HG02610 (cell line): ENCODE measurements at regions not wholly inside any gene's neighbourhood (a gene's known extent, or its start where the extent isn't known, plus 50 kb on each side); places are given as distances from the start of the nearest gene placed in this dataset.
"Not testable (repeated sequence)": the region's sequence is repeated elsewhere in the genome, so short reads cannot be mapped to it uniquely, and the experiment has no call there.

Experiments
- ATAC-seq: cut with Tn5 transposase; IDR thresholded peaks from one replicate; pipeline ENCODE4 v1.9.1; 2021; ENCODE audit warnings: mild to moderate bottlenecking, moderate library complexity; ENCODE audit not compliant: unreplicated experiment

- ATAC-seq: no peak
Observed at GRCh38 chr4:154035341-154035740, 246.5 kb upstream of the SFRP2 start.

GRCh38 chr4:154033921-154034320, 245.0 kb upstream of the SFRP2 start:
- ATAC-seq: no peak

- no peak for ATAC-seq
Observed at GRCh38 chr4:154032914-154033313, 244.0 kb upstream of the SFRP2 start.

- no peak for ATAC-seq
Observed at GRCh38 chr4:154030746-154031145, 241.9 kb upstream of the SFRP2 start.

GRCh38 chr4:154030152-154030551, 241.3 kb upstream of the SFRP2 start:
- ATAC-seq: no peak

GRCh38 chr4:154029171-154029570, 240.3 kb upstream of the SFRP2 start:
- ATAC-seq: no peak

GRCh38 chr4:154025110-154025509, 236.2 kb upstream of the SFRP2 start:
- ATAC-seq: no peak

GRCh38 chr4:154024097-154024694, 235.3 kb upstream of the SFRP2 start:
- ATAC-seq: no peak

DNA sequence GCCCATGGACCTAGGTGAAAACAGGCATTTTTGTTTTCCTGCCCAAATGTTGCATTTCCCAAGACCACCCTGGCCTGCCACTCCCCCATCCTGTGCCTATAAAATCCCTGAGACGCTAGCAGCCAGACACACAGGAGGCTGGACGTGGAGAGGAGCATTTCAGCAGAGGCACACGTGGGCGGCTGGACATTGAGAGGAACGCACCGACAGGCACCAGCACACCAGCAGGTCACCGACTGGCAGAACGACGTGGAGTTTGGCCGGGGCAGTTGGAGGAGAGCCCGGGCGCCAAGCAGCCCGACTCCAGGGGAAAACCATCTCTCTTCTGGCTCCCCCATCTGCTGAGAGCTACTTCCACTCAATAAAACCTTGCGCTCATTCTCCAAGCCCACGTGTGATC, 234.8 kb upstream of the SFRP2 start:
- not testable (repeated sequence) for ATAC-seq

- ATAC-seq: no peak
Observed at GRCh38 chr4:154019811-154020210, 230.9 kb upstream of the SFRP2 start.

DNA sequence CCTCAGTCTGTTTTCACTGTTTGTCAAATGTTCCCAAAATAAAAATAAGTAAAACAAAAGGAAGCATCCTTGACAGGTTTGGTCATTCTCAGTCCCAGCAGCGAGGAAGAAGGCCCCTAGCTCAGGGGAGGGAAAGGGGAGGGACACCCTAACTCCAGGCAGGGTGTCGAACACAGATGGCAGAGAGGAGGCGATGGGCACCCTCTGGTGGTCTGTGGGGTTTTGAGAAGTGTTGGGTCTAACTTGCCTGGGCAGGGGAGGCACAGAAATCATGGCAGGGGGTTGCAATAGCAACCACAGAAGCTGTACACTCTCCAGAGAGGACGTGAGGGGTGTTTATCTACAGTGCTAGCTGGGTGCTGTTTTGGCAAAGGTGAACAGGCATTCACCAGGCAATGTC, 229.8 kb upstream of the SFRP2 start:
- no peak for ATAC-seq

- ATAC-seq: no peak
Observed at GRCh38 chr4:154015578-154015977, 226.7 kb upstream of the SFRP2 start.

DNA sequence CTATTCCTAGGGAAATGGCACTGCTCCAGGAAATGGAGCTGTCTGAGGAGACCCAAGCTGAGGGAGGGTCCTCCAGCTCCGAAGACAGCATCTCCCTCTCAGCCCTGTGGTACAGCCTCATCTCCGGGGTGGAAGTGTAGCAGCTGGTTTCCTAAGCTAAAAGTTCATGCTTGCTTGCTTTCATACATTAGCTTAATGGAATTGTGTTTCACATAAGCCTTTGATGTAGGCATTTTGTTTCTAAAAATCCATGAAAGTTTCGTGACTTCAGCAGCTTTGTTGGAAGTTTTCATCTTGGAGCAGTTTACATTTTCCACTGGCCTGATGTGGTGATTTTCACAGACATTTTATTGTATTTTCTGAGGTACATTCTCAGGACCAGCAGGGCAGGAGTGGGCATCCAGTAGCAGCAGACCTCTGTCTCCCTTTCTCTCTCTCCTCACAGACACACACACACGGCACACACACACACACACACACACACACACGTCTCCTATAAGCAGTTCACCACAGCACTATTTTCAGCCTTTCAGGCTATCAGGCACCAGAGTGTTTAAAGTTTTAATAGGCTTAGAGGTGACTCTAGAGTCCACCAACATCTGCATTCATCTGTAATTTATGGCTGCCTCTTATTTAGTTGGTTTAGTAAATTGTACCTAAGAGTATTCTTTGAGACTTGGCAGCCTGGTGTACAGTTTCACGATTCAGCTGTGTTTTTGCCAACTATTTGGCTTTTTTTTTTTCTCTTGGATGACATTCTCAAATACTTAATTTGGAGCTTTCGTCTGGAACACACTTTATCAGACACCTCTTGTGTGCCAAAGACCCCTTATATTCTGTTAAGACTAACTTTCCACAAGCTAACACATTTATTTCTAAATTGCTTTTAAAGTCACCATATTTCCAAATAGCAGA, 225.8 kb upstream of the SFRP2 start:
- no peak for ATAC-seq

DNA sequence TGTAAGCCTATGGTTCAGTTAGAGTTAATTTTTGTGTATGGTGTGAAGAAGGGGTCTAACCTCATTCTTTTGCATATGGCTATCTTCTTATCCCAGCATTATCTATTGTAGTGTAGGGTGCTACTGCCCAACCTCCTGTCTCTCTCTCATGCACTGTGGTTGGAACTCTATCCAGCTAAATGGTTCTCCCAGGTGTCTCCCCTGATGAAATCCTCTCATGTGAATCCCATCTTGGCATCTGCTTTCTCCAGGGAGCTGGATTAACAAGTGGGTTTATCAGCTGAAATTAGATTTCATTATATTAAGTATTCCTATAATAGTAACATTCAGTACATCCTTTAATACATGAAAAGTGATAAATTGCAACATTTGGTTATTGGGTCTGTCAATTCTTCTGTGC, 224.7 kb upstream of the SFRP2 start:
- no peak for ATAC-seq

GRCh38 chr4:154010371-154010770, 221.5 kb upstream of the SFRP2 start:
- ATAC-seq: no peak

DNA sequence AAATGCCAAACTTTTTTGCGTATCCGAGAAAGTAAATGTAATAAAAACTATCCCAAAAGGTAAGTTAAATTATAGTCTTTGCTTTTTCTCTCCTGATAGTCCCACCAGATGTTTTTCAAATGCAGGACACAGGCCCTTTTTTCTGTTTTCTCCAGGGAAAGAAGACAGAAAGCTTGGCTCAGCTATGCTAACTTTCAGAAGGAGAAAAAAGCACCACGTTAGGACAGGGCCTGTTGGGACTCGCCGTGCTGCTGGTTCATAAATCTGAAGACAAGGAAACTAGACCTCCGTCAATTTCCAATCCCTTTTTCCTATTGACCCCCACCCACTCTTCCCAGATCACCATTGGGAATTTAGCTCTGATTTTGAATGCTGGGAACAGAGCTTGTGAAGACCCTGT, 220.9 kb upstream of the SFRP2 start:
- no peak for ATAC-seq

- no peak for ATAC-seq
Observed at GRCh38 chr4:154009191-154009590, 220.3 kb upstream of the SFRP2 start.

DNA sequence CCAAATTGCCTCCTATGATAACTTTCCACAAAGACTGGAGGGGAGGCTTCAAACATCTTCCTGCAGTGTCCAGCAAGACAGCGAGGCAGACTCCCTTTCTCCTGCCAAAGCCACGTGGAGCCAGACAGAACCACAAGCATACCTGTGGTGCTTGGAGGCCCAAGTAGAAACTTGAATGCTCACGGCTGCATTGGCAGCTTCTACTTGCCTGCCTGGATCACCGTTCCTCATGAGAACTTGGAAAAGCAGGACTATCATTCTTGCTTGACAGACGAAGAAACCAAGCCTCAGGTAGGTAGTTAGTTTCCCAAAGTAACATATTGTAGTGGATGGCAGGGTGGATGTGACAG, 216.3 kb upstream of the SFRP2 start:
- no peak for ATAC-seq

GRCh38 chr4:154004507-154005170, 215.8 kb upstream of the SFRP2 start:
- ATAC-seq: no peak

- ATAC-seq: no peak
Observed at GRCh38 chr4:154004016-154004415, 215.1 kb upstream of the SFRP2 start.

DNA sequence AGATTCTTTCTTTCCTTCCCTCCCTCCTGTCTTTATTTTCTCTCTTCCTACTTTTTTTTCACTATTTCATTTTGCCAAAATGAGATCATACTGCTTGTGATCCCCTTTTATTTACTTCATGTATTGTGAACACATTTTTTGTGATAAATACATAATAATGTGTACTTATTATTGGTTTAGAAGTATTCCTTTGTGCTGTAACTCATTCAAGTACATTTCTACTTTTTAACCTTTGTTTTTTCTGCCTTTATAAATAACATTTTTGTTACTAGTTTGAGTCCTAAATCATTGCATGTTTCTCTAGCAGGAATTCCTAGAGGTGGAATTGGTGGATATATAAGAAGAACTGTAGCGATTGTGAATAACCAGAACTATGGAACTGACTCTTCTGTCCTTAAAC, 214.5 kb upstream of the SFRP2 start:
- ATAC-seq: no peak

GRCh38 chr4:154001193-154001592, 212.3 kb upstream of the SFRP2 start:
- ATAC-seq: no peak
